HG03060 (cell line): ENCODE measurements at regions not wholly inside any gene's neighbourhood (a gene's known extent, or its start where the extent isn't known, plus 50 kb on each side); places are given as distances from the start of the nearest gene placed in this dataset.
"Not testable (repeated sequence)": the region's sequence is repeated elsewhere in the genome, so short reads cannot be mapped to it uniquely, and the experiment has no call there.

Source experiments
- ATAC-seq: cut with Tn5 transposase; IDR thresholded peaks from one replicate; pipeline ENCODE4 v1.9.1; 2021; ENCODE audit warnings: low read depth, moderate number of reproducible peaks; ENCODE audit not compliant: unreplicated experiment

DNA sequence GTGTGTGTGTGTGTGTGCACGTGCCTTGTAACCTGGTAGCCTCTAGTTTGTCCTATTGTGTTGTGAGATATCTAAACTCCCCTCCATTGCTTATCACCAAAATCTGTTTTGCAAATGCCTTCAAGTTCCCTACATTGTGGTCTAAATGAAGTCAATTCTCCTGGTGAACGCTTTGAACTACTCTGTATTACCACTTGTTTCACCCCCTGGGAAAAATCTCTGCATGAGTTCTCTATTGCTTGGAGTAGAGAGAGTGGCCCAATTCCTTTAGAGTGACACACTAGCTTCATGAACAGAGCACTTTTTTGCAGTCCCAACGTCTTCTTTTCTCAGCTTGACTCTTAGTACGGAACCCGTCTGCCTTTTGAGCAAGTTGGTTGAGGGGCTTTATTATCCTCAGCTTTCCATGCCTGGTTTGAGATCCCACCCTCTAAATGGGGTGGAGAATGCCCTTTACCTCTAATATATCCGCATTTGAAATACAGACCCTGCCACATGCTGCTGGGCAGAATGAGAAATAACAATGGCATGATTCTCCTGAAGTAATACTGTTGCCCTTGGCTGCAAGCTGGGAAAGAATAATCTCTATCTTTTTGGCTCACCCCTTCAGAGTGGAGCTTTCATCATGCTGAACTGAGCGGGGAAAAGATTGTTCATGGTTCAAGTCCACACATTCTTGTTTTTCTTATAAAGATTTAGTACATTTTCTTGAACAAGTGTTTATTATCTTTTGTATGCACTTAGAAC, 2545.3 kb downstream of the PCDH9 start:
- ATAC-seq, result no peak

DNA sequence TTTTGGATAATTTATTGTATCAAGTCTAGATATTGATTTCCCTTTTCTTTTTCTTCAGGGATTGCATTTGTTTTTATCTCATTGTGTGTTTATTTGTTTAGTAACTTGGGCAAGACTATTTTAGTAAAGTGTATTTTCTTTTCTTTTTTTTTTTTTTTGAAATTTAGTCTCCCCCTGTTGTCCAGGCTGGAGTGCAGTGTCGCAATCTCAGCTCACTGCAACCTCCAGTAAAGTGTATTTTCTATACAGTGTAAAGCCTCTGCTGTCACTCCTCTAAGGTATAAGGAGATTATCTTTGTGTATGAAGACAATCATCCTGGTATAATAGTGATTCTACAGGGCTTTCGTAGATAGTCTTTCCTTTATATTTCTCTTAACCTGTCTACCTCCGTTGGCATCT, 2546.0 kb downstream of the PCDH9 start:
- ATAC-seq, result no peak

DNA sequence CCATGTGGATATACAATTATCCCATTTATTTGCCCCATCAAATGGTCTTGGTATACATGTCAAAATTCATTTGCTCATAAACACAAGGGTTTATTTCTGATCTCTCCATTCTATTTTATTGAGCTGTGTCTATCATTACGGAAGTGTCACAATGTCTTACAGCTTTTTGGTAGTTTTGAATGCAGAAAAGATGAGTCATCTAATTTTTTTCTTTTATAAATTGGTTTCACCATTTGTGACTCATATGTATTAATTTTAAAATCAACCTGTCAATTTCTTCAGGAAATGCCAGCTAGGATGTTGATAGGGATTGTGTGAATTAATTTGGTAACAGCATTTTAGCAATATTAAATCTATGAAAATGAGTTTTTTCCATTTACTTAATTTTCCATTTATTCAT, 2549.4 kb downstream of the PCDH9 start:
- no peak for ATAC-seq

DNA sequence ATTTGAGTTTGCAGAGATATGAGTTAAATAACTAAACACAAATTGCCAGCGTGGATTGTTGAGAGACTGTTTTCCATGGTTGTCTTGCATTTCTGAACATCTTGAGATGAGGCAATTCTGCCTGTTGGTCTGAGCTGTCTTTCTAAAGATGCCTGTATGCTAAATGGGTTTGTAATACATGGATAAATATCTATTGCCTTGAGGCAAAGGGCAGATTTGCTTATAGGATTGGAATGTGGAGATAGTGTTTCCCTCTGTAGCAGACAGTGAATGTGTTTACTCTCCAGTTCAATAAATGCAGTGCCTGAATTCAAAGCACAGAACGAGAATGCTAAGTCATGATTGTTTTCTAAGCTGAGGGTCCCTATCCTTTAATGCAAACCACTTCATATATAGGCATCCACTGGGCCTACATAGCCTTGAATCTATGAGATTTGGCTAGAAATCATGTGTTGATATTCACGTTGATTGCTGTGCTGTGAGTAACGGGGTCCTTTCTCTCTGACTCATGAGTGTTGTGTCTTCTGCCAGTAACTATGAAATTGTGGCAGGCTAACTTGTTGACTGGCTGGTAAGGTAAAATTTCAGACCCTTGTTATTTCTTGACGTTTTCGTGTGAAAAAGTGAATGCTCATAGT, 2554.8 kb downstream of the PCDH9 start:
- ATAC-seq, result no peak

DNA sequence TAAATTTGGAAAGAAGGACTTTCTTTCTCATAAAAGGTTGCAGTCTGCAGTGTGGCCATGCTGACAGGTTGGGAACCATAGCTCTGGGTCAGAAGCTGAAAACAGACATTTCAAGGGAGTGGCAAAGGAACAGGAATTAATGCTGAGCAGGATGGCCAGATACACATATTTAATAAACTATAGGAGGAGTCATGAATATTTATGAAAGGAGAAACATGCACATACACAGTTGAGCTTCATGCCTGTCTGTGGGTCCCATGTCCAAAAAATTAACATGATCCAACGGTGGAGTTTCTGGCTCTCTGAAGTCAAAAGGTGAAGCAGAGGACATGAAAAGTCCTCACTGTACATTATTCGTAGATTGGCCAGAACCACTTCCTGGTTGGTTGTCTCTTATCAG, 2556.0 kb downstream of the PCDH9 start:
- no peak for ATAC-seq

DNA sequence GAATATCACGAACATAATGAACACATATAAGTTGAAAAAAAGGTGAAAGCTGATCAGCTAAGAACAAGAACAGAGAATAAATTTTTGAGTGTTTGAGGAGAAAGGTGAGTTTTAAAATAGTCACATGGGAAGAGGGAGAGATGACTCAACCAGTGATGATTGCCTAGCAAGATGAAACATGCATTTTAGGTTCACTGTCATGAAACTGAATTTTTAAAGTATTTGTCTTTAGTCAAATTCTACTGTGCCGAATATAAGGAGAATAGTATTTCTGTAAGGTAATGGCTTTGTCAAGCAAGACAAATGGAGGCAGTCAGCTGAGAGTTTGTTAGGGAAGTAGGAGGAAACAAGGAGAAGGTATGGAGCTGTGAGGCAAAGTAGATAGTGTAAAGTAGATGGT, 2557.4 kb downstream of the PCDH9 start:
- ATAC-seq, result no peak

DNA sequence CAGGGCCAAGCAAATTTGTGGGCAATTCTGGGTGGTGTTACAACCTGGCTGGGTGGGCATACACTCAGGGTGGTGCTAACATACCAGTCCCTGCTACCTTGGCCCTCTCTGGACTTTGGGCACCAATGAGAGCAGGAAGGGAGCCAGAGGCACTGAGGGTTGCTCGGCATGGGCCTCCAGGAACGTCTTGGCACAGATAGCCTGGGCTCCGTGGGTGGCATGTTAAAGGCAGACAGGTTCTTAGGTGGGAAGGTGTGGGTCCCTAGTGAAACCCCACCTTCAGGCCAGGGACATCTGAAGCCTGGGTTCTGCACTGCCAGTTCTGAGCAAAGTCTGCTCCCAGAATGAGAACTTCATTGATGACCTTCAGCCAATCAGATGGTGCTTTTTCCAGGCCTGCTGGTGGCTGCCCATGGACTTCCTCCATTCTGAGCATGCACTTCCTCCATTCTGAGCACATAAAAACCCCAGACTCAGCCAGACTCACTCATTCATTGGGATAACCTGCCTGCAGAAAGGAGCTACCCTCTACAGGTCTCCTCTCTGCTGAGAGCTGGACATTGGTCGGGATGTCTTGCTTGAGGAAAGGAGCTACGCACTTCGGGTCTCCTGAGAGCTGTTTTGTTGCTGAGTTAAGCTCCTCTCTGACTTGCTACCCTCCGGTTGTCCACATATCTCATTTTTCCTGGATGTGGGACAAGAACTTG, 2567.1 kb downstream of the PCDH9 start:
- ATAC-seq, result no peak

DNA sequence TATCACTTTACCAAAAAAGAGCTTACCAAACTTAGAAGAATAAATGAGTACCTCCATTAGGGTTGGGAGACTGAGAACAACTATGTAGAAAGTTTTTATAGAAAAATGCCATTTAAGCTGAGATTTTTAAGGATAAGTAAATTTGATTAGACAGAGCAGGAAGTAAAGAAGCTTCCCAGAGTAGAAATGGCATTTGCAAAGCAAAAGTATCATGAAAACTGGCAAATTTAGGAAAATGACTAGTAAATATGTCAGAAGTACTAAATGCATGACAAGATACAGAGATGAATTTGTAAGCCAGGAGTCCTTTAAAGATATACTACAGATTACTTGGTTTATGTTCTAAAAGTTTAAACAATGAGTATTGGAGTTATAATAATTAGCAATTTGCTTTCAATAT, 2581.8 kb downstream of the PCDH9 start:
- ATAC-seq, result no peak

DNA sequence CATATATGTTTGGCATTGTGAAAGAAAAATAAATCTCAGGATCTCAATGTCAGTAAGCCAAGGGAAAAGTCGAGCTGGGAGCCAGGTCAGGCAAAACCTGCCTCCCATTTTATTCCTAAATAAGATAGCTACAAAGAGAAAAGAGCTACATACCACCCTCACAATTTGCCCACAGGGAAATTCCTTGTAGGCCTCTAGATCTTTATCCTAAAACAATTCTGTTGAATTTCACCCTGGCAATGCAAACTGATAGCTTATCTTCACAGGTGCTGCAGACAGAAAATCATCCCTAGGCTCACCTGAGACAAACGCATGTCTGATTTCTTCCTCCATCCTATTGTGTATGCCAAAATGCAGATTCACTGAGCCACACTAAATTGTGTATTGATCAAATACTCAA, 2587.1 kb downstream of the PCDH9 start:
- no peak for ATAC-seq

DNA sequence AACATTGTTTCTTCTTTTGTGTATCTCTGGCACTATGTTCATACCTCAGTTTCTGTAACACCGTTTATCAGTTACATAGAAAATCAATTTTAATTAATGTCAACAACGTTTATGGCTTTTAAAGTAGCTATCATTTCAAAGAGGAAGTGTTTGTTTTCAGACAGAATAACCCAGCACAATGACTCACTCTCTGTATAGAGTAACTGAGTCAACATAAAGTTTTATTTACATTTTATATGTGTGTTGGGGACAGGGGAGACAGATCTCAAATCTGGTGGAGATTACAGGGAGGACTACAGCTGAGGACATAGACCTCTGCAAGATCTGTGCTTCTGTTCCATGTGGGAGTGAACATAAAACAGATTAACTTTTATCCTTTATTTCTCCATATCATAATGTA, 2590.1 kb downstream of the PCDH9 start:
- ATAC-seq, result no peak

DNA sequence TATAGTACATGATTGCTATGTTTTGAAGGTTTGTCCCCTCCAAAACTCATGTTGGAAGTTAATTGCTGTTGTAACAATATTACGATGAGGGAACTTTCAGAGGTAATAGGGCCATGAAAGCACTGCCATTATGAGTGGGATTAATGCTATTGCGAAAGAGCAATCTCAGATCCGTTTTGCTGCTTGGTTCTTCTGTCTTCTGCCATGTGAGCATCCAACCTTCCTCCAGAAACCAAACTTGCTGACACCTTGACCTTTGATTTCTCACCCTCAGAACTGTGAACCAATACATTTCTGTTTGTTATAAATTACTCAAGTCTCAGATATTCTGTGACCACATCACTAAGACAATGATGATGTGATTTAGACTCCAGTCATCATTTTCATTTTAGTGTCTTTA, 2590.9 kb downstream of the PCDH9 start:
- ATAC-seq, result no peak

DNA sequence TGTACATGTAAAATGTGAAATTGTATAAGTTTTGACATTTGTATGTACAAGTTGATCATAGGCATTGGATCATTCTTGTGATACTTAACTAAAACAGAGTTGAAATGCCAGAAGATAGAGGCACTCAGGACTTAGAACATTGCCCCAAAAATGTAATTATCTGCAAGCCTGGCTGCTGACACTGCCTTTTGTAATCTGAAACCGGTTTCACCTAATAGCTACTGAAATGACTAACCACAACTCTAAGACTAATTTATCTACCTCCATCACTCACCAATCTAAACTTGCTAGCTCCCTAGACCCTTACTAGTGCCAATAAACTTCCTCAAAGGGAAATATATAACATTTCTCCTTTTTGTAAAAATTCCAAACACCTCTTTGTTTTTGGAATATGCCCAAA, 2596.2 kb downstream of the PCDH9 start:
- ATAC-seq, result no peak

DNA sequence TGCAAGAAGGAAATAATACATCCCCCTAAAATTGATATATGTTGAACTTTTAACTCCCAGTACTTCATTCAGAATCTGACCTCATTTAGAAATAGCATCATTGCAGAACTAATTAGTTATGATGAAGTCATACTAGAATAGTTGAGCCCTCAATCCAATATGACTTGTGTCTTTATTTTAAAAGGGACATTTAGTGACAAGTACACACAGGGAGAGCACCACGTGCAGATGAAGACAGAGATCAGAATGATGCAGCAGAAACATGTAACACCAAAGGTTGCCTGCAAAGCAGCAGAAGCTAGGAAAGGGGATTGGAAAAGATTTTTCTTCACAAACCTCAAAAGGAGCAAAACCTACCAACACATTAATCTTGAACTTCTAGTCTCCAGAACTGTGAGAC, 2602.5 kb downstream of the PCDH9 start:
- ATAC-seq, result no peak

DNA sequence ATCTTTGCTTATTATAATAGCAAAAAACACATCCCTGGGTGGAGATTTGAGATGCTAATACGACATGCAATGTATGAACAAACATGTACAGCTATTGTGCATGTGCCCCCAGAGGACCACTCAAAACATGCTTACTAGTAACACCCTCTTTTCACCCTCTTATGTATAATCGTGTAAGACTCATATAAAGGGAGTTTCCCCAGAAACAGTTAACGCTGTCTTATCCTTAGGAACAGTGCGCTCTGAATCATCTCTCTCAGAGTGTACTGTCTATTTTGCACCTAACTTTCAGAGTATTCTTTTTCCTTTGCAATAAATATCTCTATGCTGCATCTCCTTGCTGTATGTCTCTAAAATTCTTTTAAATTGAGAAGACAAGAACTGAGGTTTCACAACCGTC, 2604.0 kb downstream of the PCDH9 start:
- no peak for ATAC-seq

DNA sequence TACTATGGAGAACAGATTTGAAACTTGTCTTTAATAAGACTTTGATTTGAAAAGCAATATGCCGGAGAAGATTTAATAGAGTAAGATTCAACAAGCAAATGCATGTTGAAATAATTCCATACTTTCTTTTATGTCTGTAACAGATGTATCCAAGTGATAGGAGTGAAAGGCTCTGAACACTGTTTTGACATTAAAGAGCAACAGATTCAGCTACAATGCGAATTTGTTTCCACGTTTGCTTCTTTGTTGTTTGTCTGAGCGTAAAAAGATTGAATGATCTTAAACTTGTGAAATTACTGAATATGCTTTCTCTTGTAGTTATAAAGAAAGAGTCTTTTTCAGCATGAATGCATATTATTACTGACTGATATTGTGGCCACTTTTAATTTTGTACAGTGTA, 2612.9 kb downstream of the PCDH9 start:
- no peak for ATAC-seq

DNA sequence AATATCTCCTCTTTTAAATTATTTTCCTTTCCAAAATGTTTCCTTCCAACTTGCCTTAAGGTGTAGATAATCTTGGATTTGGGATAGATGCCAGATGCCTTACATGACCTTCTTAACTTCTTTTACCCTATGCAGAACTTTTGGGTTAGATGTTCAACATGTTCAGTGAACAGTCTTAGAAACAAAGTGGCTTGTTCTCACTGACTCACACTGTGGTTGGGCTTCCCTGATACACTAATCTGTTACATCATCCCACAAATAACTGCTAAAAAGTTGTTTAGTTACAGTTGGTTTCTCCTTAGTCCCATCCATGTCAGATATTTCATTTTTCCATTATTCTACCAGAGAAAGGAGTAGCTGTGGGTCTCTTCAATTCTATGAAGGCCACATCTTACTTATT, 2638.2 kb downstream of the PCDH9 start:
- no peak for ATAC-seq

DNA sequence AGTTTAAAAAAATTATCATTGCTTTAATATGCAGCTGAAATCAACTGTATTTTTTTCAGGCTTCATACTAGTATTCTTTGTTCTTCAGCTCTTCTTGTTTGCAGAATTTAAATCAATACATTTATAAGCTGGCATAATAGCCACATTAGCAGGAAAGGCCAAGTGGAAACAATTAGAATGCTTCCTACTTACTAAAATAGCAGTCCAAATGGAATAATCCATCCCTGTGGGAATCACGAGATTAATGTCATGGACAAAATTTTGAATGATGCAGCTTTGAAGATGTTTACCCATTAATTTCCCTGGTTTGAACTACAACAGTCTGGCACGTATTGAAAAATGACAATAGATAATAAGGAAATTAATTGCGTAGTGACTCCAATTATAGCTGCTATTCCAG, 2650.8 kb downstream of the PCDH9 start:
- no peak for ATAC-seq

DNA sequence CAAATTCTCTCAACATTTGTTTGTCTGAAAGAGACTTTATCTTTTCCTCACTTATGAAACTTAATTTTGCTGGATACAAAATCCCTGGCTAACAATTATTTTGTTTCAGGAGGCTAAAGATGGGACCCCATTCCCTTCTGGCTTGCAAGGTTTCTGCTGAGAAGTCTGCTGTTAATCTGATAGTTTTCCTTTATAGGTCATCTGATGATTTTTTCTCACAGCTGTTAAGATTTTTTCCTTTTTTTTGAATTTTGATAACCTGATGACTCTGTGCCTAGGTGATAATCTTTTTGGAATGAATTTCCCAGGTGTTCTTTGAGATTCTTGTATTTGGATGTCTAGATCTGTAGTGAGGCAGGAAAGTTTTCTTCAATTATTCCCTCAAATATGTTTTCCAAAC, 2661.4 kb downstream of the PCDH9 start:
- no peak for ATAC-seq

DNA sequence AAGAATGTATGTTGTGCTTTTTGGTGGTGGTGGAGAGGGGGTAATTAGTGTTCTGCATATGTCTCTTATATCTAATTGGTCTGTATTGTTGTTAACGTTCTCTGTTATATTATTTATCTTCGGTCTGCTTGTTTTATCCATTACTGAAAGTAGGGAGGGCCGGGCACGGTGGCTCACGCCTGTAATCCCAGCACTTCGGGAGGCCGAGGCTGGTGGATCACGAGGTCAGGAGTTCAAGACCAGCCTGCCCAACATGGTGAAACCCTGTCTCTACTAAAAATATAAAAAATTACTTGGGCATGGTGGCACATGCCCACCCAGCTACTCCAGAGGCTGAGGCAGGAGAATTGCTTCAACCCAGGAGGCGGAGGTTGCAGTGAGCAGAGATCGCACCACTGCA, 2672.1 kb downstream of the PCDH9 start:
- ATAC-seq, result not testable (repeated sequence)

DNA sequence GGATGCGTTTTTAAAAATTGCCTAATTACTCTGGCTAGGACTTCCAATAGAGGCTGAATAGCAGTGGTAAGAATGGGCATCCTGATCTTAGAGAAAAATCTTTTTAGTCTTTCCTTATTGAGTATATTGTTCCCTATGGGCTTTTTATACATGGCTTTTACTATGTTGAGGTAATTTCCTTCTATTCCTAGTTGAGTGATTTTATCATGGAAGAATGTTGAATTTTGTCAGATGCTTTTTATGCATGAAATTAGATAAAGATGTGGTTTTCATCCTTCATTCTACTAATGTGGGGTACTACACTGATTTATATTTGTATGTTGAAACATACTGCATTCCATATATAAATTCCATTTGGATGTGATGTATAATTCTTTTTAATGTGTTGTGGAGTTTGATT, 2673.8 kb downstream of the PCDH9 start:
- no peak for ATAC-seq

DNA sequence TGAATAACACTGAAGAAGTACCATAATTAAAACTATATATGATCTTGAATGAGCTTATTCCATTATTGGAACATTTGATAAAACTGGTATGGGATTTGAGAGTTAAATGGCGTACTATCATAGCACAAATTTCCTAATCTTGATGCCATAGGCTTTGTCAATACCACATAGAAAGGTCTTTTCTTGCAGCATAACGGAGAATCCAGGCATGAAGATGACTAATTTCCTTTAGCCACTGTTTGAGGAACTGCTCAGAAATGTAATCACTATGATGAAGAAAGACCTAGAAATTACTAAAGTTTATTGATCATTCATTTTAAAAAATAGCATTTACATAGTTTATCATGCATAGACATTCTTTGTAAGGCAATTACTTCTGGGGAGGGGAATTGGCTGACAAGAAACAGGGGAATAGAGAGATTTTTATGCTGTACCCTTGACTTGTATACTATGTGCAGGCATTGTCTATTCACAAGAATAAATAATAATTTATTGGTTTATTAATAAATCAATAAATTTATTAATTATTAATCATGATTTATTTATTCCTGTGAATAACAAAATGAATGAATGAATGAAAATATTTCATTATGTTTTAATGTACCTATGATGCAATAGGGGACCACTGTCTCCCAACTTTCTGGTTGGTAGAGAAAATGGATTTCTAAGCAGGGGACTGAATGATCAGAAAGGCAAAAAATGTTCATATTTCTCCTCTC, 2676.6 kb downstream of the PCDH9 start:
- no peak for ATAC-seq
